Caco-2 (cell line): ENCODE measurements at regions not wholly inside any gene's neighbourhood (a gene's known extent, or its start where the extent isn't known, plus 50 kb on each side); places are given as distances from the start of the nearest gene placed in this dataset.

ENCODE experiments used
- BruUV-seq: library from RNA; stranded (reverse); fragments of 400-500 nt; replicated peaks from 2 replicates; lab custom pipeline; 2021; lab: Mats Ljungman, UMichigan
- CTCF ChIA-PET: fragments of 300-600 bp; sonication (Branson Sonifier 250); formaldehyde crosslinking; loops from one replicate; lab custom pipeline; 2022; ENCODE audit warnings: antibody characterized with exemption; lab: Charles Lee
- POLR2A ChIA-PET: fragments of 300-600 bp; sonication (Branson Sonifier 250); formaldehyde crosslinking; loops from one replicate; lab custom pipeline; 2022; ENCODE audit warnings: antibody characterized with exemption; lab: Charles Lee
- DNase-seq, 2 experiments: peaks; one replicate each; pipeline versions ENCODE4 v3.0.0 to v3.0.0-alpha.2; 2020 to 2022
- H3K27me3 ChIP-seq: replicated peaks from 2 replicates; pipeline ENCODE4 v1.6.0; 2011; ENCODE audit warnings: low read length; ENCODE audit not compliant: control insufficient read depth, insufficient read depth
- H3K36me3 ChIP-seq: 2 replicates; pipeline ENCODE4 v1.5.1; 2011; ENCODE audit warnings: low read length; ENCODE audit not compliant: control insufficient read depth, insufficient read depth
- H3K4me1 ChIP-seq: fragments of 250-450 bp; sonication (Bioruptor Pico); 2 replicates; pipeline ENCODE4 v1.5.1; 2020; ENCODE audit warnings: mild to moderate bottlenecking
- H3K4me3 ChIP-seq: 2 replicates; pipeline ENCODE4 v1.5.1; 2011; ENCODE audit warnings: low read depth, mild to moderate bottlenecking, control low read depth, low read length
- H3K9me3 ChIP-seq: fragments of 250-450 bp; sonication (Bioruptor Pico); 2 replicates; pipeline ENCODE4 v1.5.1; 2020; ENCODE audit warnings: mild to moderate bottlenecking, moderate library complexity
- H3K27ac Mint-ChIP-seq: one replicate; pipeline ENCODE4 v1.8.0; 2022; ENCODE audit warnings: mixed read lengths; ENCODE audit not compliant: unreplicated experiment
- H3K27me3 Mint-ChIP-seq: one replicate; pipeline ENCODE4 v1.8.0; 2022; ENCODE audit warnings: mixed read lengths; ENCODE audit not compliant: insufficient read depth, unreplicated experiment
- H3K36me3 Mint-ChIP-seq: one replicate; pipeline ENCODE4 v1.8.0; 2022; ENCODE audit warnings: mild to moderate bottlenecking, mixed read lengths; ENCODE audit not compliant: insufficient read depth, unreplicated experiment
- H3K4me1 Mint-ChIP-seq: one replicate; pipeline ENCODE4 v1.8.0; 2022; ENCODE audit warnings: low read depth, mixed read lengths; ENCODE audit not compliant: unreplicated experiment
- H3K4me3 Mint-ChIP-seq: one replicate; pipeline ENCODE4 v1.8.0; 2022; ENCODE audit warnings: mild to moderate bottlenecking, moderate library complexity, mixed read lengths; ENCODE audit not compliant: unreplicated experiment
- H3K9me3 Mint-ChIP-seq: one replicate; pipeline ENCODE4 v1.8.0; 2022; ENCODE audit warnings: mixed read lengths; ENCODE audit not compliant: unreplicated experiment
- CTCF ChIP-seq, 2 experiments: fragments of 200-600 bp in 1 of 2; IDR thresholded peaks; 1 replicate in 1 of 2; 2 replicates in 1 of 2; pipeline versions ENCODE4 v1.5.1 to v1.8.0; 2011 to 2022; ENCODE audit warnings: antibody characterized with exemption in 1 of 2, control low read depth in 1 of 2, inconsistent platforms in 1 of 2, low read depth in 1 of 2, low read length in 1 of 2, mild to moderate bottlenecking in 1 of 2, moderate library complexity in 1 of 2; ENCODE audit not compliant: insufficient read depth in 1 of 2, severe bottlenecking in 1 of 2, unreplicated experiment in 1 of 2
- intact Hi-C: fragments of 100-400 bp; cut with micrococcal nuclease; formaldehyde crosslinking; loops from one replicate; pipeline ENCODE4 v1.10.0; 2022; ENCODE audit not compliant: unreplicated experiment

- no peak overlapping the region for H3K27ac Mint-ChIP-seq
- no TSS peak for BruUV-seq
Observed at GRCh38 chr2:147368306-147368705, 476.5 kb upstream of the ACVR2A start.

GRCh38 chr2:147366279-147366678 lies 478.6 kb upstream of the ACVR2A start:
- intact Hi-C loops = no loop called here
- Histone ChIP-seq H3K4me3 (no peak overlapping the region), H3K9me3 (0 out of 2 replicates have a peak, but pooled peaks cover 4% of the 10 kb centered on the region), H3K4me1 (0 out of 2 replicates have a peak, but pooled peaks cover 4% of the 10 kb centered on the region), H3K27me3 (no peaks in the 10 kb centered on the region), H3K36me3 (no peaks in the 10 kb centered on the region)
- H3K36me3 Mint-ChIP-seq = no peaks in the 10 kb centered on the region
- POLR2A ChIA-PET = no interaction called here
- CTCF ChIA-PET = no interaction called here
- H3K27me3 Mint-ChIP-seq = no peaks in the 10 kb centered on the region
- DNase-seq = no peak
- no peak for TF ChIP-seq CTCF (IDR thresholded peaks at IDR 0.05; ENCODE audit: insufficient read depth in 1 of 2, low read depth in 1 of 2, low read length in 1 of 2, severe bottlenecking in 1 of 2, unreplicated experiment in 1 of 2)
- no peaks in the 10 kb centered on the region for H3K4me1 Mint-ChIP-seq
- H3K4me3 Mint-ChIP-seq = no peak overlapping the region
- H3K9me3 Mint-ChIP-seq = no peaks in the 10 kb centered on the region
- BruUV-seq = no TSS peak
- H3K27ac Mint-ChIP-seq = no peak overlapping the region

More at GRCh38 chr2:147368306-147368705, 476.5 kb upstream of the ACVR2A start:
- ChIA-PET CTCF (no interaction called here), POLR2A (no interaction called here)
- intact Hi-C loops = no loop called here
- H3K4me3 ChIP-seq = no peak overlapping the region
- no peaks in the 10 kb centered on the region for H3K27me3 Mint-ChIP-seq
- 0 out of 2 replicates have a peak, but pooled peaks cover 4% of the 10 kb centered on the region for H3K9me3 ChIP-seq
- DNase-seq = no peak
- peaks cover 5% of the 10 kb centered on the region for H3K4me1 ChIP-seq
- H3K27me3 ChIP-seq = no peaks in the 10 kb centered on the region
- H3K36me3 Mint-ChIP-seq = no peaks in the 10 kb centered on the region
- H3K9me3 Mint-ChIP-seq = no peaks in the 10 kb centered on the region
- TF ChIP-seq CTCF (IDR thresholded peaks at IDR 0.05; ENCODE audit: insufficient read depth in 1 of 2, low read depth in 1 of 2, low read length in 1 of 2, severe bottlenecking in 1 of 2, unreplicated experiment in 1 of 2) = no peak
- H3K4me3 Mint-ChIP-seq = no peak overlapping the region
- no peaks in the 10 kb centered on the region for H3K4me1 Mint-ChIP-seq
- no peaks in the 10 kb centered on the region for H3K36me3 ChIP-seq

GRCh38 chr2:147365622-147366021 lies 479.2 kb upstream of the ACVR2A start:
- H3K27me3 Mint-ChIP-seq = no peaks in the 10 kb centered on the region

More at GRCh38 chr2:147365622-147366021, 479.2 kb upstream of the ACVR2A start:
- Histone ChIP-seq H3K4me1 (0 out of 2 replicates have a peak, but pooled peaks cover 4% of the 10 kb centered on the region), H3K4me3 (no peak overlapping the region), H3K36me3 (no peaks in the 10 kb centered on the region), H3K9me3 (0 out of 2 replicates have a peak, but pooled peaks cover 4% of the 10 kb centered on the region), H3K27me3 (no peaks in the 10 kb centered on the region)
- ChIA-PET POLR2A (no interaction called here), CTCF (no interaction called here)
- Mint-ChIP-seq H3K4me3 (no peak overlapping the region), H3K4me1 (no peaks in the 10 kb centered on the region), H3K9me3 (no peaks in the 10 kb centered on the region), H3K36me3 (no peaks in the 10 kb centered on the region), H3K27ac (no peak overlapping the region)
- no peak for TF ChIP-seq CTCF (IDR thresholded peaks at IDR 0.05; ENCODE audit: insufficient read depth in 1 of 2, low read depth in 1 of 2, low read length in 1 of 2, severe bottlenecking in 1 of 2, unreplicated experiment in 1 of 2)
- no peak for DNase-seq
- intact Hi-C loops = no loop called here
- no TSS peak for BruUV-seq
